HG02759 (cell line): ENCODE measurements at regions not wholly inside any gene's neighbourhood (a gene's known extent, or its start where the extent isn't known, plus 50 kb on each side); places are given as distances from the start of the nearest gene placed in this dataset.

Experiments
- ATAC-seq: cut with Tn5 transposase; IDR thresholded peaks from one replicate; pipeline ENCODE4 v1.9.1; 2021; ENCODE audit warnings: mild to moderate bottlenecking, moderate library complexity; ENCODE audit not compliant: unreplicated experiment

DNA sequence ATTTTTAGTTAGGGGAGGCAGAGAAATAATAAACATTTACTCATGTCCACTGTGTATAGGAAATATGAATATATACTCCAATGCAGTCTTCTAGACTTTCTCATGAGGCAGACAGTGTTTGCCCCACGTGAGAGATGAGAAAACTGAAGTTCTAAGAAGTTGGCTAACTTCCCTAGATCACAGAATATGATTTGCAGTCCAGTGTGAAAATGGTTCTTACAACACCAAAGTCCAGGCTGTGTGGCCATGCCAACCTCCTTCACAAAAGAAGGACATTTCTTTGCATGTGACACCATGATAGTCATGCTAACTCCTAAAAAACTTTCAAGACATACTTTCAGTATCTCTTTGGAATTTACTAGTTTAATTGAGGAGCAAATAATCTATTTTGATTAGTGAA lies 143.7 kb downstream of the IRS1 start:
- ATAC-seq: no peak

DNA sequence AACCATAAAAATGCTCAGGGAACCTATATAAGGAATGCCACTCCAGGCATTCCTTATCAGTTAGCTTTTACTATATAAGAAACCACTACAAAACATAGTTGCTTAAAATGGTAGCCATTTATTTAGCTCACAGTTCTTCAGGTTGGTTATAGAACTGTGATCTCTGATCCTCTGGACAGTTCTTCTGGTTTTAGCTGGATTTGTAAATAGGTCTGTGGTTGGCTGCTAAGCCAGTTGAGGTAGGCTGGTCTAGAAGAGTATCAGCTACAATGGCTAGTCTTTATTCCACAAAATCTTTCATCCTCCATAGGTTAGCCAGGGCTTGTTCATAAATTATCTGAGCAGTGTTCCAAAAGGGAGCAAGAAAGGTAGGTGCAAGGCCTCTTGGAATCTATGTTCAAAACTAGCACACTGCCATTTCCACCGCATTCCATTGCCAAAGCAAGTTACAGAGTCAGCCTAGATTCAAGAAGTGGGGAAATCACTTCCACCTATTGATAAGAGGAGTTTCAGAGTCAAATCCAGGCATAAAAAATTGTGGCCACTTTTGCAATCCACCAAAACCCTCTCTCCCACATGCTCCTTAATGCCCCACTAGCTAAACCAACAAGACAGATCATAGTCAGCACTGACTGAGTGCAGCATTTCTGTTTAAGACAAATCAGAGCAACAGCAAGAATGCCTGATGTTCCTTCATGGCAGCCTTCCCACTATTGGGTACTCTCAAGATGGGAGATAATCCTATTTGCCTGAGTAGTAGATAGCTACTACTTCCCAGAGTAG lies 146.4 kb downstream of the IRS1 start:
- no peak for ATAC-seq

GRCh38 chr2:226652369-226652768 lies 147.3 kb downstream of the IRS1 start:
- peak; percentile 52 for ATAC-seq

GRCh38 chr2:226649871-226650660 lies 149.6 kb downstream of the IRS1 start:
- ATAC-seq: peak; percentile 87

- ATAC-seq: no peak
Observed at GRCh38 chr2:226649201-226649600, 150.4 kb downstream of the IRS1 start.

- ATAC-seq: no peak
Observed at GRCh38 chr2:226647621-226648518, 151.8 kb downstream of the IRS1 start.

DNA sequence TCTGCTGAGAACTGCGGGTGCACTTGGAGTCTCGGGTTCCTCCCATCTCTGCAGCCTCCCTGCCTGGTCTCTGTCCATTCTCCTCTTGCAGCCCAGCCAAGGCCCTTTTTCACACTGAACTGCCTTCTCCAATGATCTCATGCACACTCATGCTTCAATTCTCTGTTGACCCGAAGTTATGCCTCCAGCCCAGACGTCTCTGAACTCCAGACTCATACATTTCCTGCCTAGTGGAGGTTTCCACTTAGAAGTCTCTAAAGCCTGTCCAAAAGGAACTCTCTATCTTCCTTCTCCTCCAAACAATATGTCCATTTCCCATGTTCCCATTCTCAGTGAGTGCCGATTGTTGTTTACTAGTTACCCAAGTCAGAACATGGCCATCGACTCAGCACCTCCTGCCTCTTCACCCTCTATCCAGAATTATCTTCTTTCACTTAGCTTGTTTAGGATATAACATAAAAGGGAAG lies 155.2 kb downstream of the IRS1 start:
- no peak for ATAC-seq

DNA sequence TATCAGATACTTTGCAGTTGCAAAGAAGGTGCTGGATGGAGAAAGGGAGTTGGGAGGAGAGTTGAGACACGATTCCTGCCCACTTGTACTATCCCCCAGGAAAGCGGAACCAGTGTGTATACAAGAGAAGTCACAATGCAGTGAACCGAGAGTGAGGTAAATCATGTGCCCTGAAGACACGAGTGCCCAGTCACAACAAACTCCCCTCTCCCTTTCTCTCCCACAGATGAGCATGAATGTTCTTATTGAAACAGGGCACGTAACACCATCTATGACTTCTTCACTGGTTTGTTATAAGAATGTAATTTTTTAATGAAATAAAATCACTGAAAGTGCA lies 155.7 kb downstream of the IRS1 start:
- ATAC-seq: no peak

GRCh38 chr2:226643030-226643945 lies 156.3 kb downstream of the IRS1 start:
- no peak for ATAC-seq

DNA sequence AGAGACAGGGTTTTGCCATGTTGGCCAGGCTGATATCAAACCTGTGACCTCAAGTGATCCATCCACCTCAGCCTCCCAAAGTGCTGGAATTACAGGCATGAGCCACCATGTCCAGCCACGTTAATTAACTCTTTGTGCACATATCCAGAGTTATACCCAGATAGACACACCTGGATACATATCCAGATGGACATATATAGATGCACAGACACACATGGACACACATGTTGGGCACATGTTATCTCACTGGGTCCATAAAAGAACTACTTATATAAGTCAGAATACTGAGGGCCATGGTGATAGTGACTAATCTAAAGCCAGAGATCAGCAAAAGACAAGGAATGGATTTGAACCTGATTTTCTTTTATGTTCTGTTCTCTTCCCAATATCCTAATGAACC lies 158.6 kb downstream of the IRS1 start:
- no peak for ATAC-seq

- no peak for ATAC-seq
Observed at GRCh38 chr2:226640501-226640900, 159.1 kb downstream of the IRS1 start.

- ATAC-seq: no peak
Observed at GRCh38 chr2:226639550-226639949, 160.1 kb downstream of the IRS1 start.

GRCh38 chr2:226638576-226638975 lies 161.0 kb downstream of the IRS1 start:
- no peak for ATAC-seq

DNA sequence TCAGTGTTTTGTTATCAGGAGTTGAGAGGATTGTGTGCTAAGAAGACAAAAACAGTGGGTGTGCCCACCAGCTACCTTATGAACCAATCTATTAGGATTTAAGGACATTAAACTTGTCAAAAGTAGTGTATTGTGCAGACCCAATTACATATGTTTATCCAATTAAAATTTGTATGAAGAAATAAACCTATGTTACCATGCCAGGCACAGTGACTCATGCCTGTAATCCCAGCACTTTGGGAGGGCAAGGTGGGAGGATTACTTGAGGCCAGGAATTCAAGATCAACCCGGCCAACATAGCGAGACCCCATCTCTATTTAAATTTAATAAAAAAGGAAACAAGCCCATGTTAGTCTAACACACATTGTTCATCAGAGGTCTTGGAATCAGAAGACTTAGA lies 162.2 kb downstream of the IRS1 start:
- no peak for ATAC-seq

- no peak for ATAC-seq
Observed at GRCh38 chr2:226636586-226636985, 163.0 kb downstream of the IRS1 start.

DNA sequence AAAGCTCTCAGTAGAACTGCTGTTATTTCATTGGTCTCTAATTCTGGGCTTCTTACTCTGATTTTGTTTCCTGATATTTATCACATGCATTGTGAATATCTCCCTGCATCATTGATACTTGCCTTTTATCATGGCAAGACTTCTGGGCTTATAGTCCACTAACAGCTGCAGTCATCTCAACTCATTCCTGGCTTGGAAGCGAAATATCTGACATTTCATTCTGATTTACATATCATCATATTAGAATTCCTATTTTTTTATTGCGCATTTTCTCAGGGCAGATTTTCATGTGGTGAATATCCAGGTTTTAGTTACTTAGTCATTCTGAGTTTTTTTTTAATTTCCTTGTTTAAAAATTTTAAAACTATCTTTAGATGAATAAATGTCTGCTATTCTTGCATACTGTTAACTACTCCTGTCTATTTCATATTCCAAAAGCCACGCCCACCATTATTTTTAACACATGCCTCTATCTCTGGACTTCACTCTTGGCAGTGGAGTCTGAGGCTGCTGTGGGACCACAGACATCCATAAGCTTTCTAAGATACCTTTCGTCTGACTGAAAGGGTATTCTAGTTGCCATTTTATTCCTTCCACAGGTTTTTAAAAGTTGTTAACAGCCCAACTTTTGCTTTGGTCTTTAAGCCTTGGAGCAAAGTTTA lies 164.5 kb downstream of the IRS1 start:
- no peak for ATAC-seq

DNA sequence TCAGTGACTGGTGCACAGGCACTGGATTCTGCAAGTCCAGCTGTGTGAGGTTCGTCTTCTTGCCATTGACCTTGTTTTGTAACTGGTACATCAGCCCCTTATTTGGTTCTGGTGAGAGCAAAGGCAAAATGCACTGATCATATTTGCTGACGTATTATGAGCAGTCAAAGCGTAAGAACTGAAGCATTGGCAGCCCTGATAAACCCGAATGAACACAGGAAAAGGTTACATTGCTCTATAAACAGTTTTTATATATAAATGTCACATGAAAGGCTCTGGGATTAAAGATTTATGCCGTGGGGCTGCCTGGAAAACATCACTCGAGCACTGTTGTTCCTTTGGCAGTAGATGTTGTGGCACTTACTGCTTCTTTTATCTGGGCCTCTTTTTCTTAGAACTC lies 167.9 kb downstream of the IRS1 start:
- no peak for ATAC-seq

GRCh38 chr2:226631187-226631586 lies 168.4 kb downstream of the IRS1 start:
- no peak for ATAC-seq

DNA sequence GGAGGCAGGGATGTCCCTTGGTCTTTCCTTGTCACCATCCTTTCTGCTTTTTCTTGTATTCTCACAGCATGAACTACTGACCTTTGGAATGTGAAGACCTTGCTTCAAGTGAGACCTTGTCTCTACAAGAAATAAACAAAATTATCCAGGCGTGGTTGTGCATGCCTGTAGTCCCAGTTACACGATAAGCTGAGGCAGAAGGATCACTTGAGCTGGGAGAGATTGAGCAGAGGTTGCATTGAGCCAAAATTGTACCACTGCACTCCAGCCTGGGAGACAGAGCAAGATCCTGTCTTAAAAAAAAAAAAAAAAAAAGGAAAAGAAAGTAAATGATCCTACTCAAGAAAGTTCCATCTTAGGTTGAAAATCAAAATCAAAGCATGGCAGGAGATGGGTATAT lies 173.7 kb downstream of the IRS1 start:
- no peak for ATAC-seq
